ENCODE measurements at regions not wholly inside any gene's neighbourhood (a gene's known extent, or its start where the extent isn't known, plus 50 kb on each side); places are given as distances from the start of the nearest gene placed in this dataset.

DNA sequence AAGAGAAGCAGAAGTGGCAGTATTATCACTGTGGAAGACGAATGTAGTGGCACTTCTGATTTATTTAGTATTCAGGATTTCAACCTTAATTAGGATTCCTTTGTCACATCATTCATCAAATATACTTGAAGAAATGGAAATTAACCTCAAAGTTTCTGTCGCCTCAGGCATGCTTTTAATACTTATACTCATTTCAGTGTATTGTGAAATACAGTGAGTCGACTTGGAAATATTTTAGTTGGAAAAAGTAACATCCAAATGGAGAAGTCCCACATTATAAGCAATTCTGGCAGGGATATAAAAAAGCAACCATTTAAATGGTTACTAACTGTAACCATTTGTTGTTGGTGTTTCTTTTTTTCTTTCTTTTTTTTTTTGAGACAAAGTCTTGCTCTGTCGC lies 648.8 kb downstream of the ARL4A start:
- TF ChIP-seq, protein P1, sequence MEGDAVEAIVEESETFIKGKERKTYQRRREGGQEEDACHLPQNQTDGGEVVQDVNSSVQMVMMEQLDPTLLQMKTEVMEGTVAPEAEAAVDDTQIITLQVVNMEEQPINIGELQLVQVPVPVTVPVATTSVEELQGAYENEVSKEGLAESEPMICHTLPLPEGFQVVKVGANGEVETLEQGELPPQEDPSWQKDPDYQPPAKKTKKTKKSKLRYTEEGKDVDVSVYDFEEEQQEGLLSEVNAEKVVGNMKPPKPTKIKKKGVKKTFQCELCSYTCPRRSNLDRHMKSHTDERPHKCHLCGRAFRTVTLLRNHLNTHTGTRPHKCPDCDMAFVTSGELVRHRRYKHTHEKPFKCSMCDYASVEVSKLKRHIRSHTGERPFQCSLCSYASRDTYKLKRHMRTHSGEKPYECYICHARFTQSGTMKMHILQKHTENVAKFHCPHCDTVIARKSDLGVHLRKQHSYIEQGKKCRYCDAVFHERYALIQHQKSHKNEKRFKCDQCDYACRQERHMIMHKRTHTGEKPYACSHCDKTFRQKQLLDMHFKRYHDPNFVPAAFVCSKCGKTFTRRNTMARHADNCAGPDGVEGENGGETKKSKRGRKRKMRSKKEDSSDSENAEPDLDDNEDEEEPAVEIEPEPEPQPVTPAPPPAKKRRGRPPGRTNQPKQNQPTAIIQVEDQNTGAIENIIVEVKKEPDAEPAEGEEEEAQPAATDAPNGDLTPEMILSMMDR (IDR thresholded peaks at IDR 0.05; ENCODE audit: low read depth, low read length, missing input control): no peak
- TF ChIP-seq REST (IDR thresholded peaks at IDR 0.05): no peak
- no peak for TF ChIP-seq EGR1 (IDR thresholded peaks at IDR 0.05; ENCODE audit: low read depth in 2 of 2)
- no peak for TF ChIP-seq GABPA (IDR thresholded peaks at IDR 0.05 in 1 of 2, conservative IDR thresholded peaks at IDR 0.05 in 1 of 2)
- no peak for TF ChIP-seq RAD21 (IDR thresholded peaks at IDR 0.05)
- TF ChIP-seq ATF3 (IDR thresholded peaks at IDR 0.05): no peak
- TF ChIP-seq TAF1 (conservative IDR thresholded peaks at IDR 0.05): no peak
- no peak for TF ChIP-seq FOXA2 (IDR thresholded peaks at IDR 0.05)
- no peak for TF ChIP-seq MAX (IDR thresholded peaks at IDR 0.05)

All from liver (tissue), 3 donors.